NB4 (cell line): ENCODE measurements at regions not wholly inside any gene's neighbourhood (a gene's known extent, or its start where the extent isn't known, plus 50 kb on each side); places are given as distances from the start of the nearest gene placed in this dataset.

ENCODE experiments used
- DNase-seq: peaks from one replicate; pipeline ENCODE4 v3.0.0; 2010; ENCODE audit warnings: low read depth
- H3K4me3 ChIP-seq: one replicate; pipeline ENCODE4 v1.5.1; 2011; ENCODE audit warnings: mild to moderate bottlenecking, low read depth, low read length, moderate library complexity
- MAX ChIP-seq: IDR thresholded peaks from 2 replicates; pipeline ENCODE4 v1.6.1; 2011; ENCODE audit warnings: low read depth, low read length
- MYC ChIP-seq: IDR thresholded peaks from 2 replicates; pipeline ENCODE4 v1.6.1; 2011; ENCODE audit warnings: low read depth, low read length
- POLR2A ChIP-seq: IDR thresholded peaks from 2 replicates; pipeline ENCODE4 v1.6.1; 2011; ENCODE audit warnings: mild to moderate bottlenecking; ENCODE audit not compliant: insufficient read length; ENCODE audit errors: extremely low read depth
- TF ChIP-seq, protein P1 (sequence below): IDR thresholded peaks from one replicate; pipeline ENCODE4 v1.5.1; 2012; ENCODE audit warnings: low read depth, low read length

DNA sequence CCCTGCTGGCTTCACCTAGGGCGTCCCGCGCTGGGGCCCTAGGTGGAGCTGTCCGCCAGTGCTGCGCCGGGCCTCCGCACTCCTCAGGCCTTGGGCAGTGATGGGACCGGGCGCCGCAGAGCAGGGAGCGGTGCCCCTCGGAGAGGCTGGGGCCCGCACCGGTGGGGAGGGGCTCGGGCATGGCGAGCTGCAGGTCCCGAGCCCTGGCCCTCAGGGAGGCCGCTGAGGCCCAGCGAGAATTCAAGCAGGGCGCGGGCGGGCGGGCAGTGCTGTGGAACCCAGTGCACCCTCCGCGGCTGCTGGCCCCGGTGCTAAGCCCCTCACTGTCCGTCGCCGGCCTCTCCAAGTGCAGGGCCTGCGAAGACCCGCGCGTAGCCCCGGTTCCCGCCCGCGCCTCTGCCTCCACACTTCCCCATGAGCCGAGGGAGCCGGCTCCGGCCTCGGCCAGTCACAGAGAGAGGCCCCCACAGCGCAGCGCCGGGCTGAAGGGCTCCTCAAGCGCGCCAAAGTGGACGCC, 565.1 kb upstream of the NDST4 start:
- TF ChIP-seq MYC, result no peak
- no peak for DNase-seq
- no peak overlapping the region for H3K4me3 ChIP-seq

DNA sequence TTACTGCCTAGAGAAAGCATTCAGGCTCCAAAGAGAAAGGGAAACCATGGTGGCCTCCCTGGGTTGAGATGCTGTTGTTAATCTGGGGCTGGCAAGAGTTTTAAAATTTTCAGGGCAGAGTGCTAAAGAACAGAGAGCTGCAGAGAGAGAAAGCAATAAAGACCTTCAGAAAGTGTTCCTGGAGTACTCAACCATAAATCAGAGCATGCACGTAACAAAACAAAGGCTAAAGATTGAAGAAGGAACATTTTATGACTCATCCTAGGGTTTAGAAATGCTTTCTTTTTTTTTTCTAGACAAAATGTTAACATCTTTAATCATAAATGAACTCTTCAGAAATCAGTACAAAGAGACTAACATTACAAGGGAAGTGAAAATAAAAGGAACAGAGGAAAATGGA, 562.3 kb upstream of the NDST4 start:
- no peak for DNase-seq

GRCh38 chr4:115674485-115674884, 561.1 kb upstream of the NDST4 start:
- no peak for DNase-seq
- H3K4me3 ChIP-seq, result no peak overlapping the region
- no peak for TF ChIP-seq MYC
- TF ChIP-seq MAX, result no peak
- TF ChIP-seq, protein P1, sequence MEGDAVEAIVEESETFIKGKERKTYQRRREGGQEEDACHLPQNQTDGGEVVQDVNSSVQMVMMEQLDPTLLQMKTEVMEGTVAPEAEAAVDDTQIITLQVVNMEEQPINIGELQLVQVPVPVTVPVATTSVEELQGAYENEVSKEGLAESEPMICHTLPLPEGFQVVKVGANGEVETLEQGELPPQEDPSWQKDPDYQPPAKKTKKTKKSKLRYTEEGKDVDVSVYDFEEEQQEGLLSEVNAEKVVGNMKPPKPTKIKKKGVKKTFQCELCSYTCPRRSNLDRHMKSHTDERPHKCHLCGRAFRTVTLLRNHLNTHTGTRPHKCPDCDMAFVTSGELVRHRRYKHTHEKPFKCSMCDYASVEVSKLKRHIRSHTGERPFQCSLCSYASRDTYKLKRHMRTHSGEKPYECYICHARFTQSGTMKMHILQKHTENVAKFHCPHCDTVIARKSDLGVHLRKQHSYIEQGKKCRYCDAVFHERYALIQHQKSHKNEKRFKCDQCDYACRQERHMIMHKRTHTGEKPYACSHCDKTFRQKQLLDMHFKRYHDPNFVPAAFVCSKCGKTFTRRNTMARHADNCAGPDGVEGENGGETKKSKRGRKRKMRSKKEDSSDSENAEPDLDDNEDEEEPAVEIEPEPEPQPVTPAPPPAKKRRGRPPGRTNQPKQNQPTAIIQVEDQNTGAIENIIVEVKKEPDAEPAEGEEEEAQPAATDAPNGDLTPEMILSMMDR, result no peak
- TF ChIP-seq POLR2A, result no peak

More for the DNA sequence above, 562.3 kb upstream of the NDST4 start:
- TF ChIP-seq MYC (no peak), POLR2A (no peak), MAX (no peak)
- TF ChIP-seq, protein P1, result no peak
- no peak overlapping the region for H3K4me3 ChIP-seq

GRCh38 chr4:115671581-115671980, 558.2 kb upstream of the NDST4 start:
- TF ChIP-seq POLR2A, result no peak
- no peak for DNase-seq
- no peak overlapping the region for H3K4me3 ChIP-seq

- TF ChIP-seq MAX (no peak), MYC (no peak)
- TF ChIP-seq, protein P1, result no peak
- H3K4me3 ChIP-seq, result no peak overlapping the region
- no peak for DNase-seq
These were observed 557.5 kb upstream of the NDST4 start for GRCh38 chr4:115670930-115671329.

GRCh38 chr4:115668396-115668795, 555.0 kb upstream of the NDST4 start:
- no peak overlapping the region for H3K4me3 ChIP-seq
- TF ChIP-seq, protein P1, result no peak
- TF ChIP-seq POLR2A (no peak), MAX (no peak), MYC (no peak)

GRCh38 chr4:115664285-115664684, 550.9 kb upstream of the NDST4 start:
- no peak for DNase-seq
- TF ChIP-seq MYC (no peak), POLR2A (no peak), MAX (no peak)
- TF ChIP-seq, protein P1, result no peak
- H3K4me3 ChIP-seq, result no peak overlapping the region

More at GRCh38 chr4:115668396-115668795, 555.0 kb upstream of the NDST4 start:
- no peak for DNase-seq
